Neuronal stem cell (in vitro differentiated cells): ENCODE measurements at regions not wholly inside any gene's neighbourhood (a gene's known extent, or its start where the extent isn't known, plus 50 kb on each side); places are given as distances from the start of the nearest gene placed in this dataset.
"Not testable (repeated sequence)": the region's sequence is repeated elsewhere in the genome, so short reads cannot be mapped to it uniquely, and the experiment has no call there.

ENCODE experiments used
- DNase-seq: peaks from one replicate; pipeline ENCODE4 v3.0.0-alpha.2; 2013; ENCODE audit warnings: low spot score
- H2AFZ ChIP-seq: one replicate; pipeline ENCODE4 v1.6.1; 2013; ENCODE audit warnings: mild to moderate bottlenecking, low read length, inconsistent platforms
- H2AK5ac ChIP-seq: 2 replicates; pipeline ENCODE4 v1.6.1; 2013; ENCODE audit warnings: low read depth, mild to moderate bottlenecking, inconsistent platforms, low read length, moderate library complexity, mixed read lengths
- H2BK120ac ChIP-seq: 2 replicates; pipeline ENCODE4 v1.6.1; 2013; ENCODE audit warnings: low read depth, mild to moderate bottlenecking, inconsistent platforms, low read length, moderate library complexity, mixed read lengths
- H2BK12ac ChIP-seq: one replicate; pipeline ENCODE4 v1.6.1; 2013; ENCODE audit warnings: low read length, inconsistent platforms
- H2BK15ac ChIP-seq: 2 replicates; pipeline ENCODE4 v1.6.1; 2013; ENCODE audit warnings: mild to moderate bottlenecking, low read length, inconsistent platforms, mixed read lengths
- H2BK5ac ChIP-seq: one replicate; pipeline ENCODE4 v1.6.1; 2013; ENCODE audit warnings: inconsistent platforms, mild to moderate bottlenecking, low read length, moderate library complexity
- H3K14ac ChIP-seq: one replicate; pipeline ENCODE4 v1.6.1; 2013; ENCODE audit warnings: low read length, inconsistent platforms
- H3K18ac ChIP-seq: 2 replicates; pipeline ENCODE4 v1.6.1; 2013; ENCODE audit warnings: low read length, inconsistent platforms
- H3K23ac ChIP-seq: 2 replicates; pipeline ENCODE4 v1.6.1; 2013; ENCODE audit warnings: low read depth, mild to moderate bottlenecking, mixed read lengths, low read length, inconsistent platforms; ENCODE audit not compliant: poor library complexity
- H3K27ac ChIP-seq: replicated peaks from 3 replicates; pipeline ENCODE4 v1.5.1; 2013; ENCODE audit warnings: low read length, inconsistent platforms
- H3K27me3 ChIP-seq, 3 experiments: 2 replicates each; pipeline ENCODE4 v1.6.1; 2013; ENCODE audit warnings: low read length in 3 of 3, mild to moderate bottlenecking in 2 of 3, inconsistent platforms in 1 of 3, low read depth in 1 of 3, mixed read lengths in 1 of 3, moderate library complexity in 1 of 3; ENCODE audit not compliant: control insufficient read depth in 3 of 3, insufficient read depth in 3 of 3
- H3K36me3 ChIP-seq, 2 donors: replicated peaks in 1 of 2; 2 replicates each; pipeline ENCODE4 v1.6.1; 2013; ENCODE audit warnings: low read length in 2 of 2; ENCODE audit not compliant: control insufficient read depth in 2 of 2, insufficient read depth in 2 of 2
- H3K4ac ChIP-seq: 2 replicates; pipeline ENCODE4 v1.6.1; 2013; ENCODE audit warnings: inconsistent platforms, mild to moderate bottlenecking, low read length, moderate library complexity
- H3K4me1 ChIP-seq, 2 donors: 1 replicate in 1 of 2; 2 replicates in 1 of 2; pipeline ENCODE4 v1.6.1; 2013; ENCODE audit warnings: low read length in 2 of 2, low read depth in 1 of 2; ENCODE audit not compliant: control insufficient read depth in 2 of 2, insufficient read depth in 1 of 2
- H3K4me2 ChIP-seq: one replicate; pipeline ENCODE4 v1.6.1; 2013; ENCODE audit warnings: mild to moderate bottlenecking, low read length, inconsistent platforms; ENCODE audit not compliant: insufficient read depth, poor library complexity, severe bottlenecking
- H3K4me3 ChIP-seq, 2 donors: 2 replicates each; pipeline ENCODE4 v1.5.1; 2013; ENCODE audit warnings: low read length in 2 of 2, mild to moderate bottlenecking in 2 of 2, inconsistent platforms in 1 of 2, moderate library complexity in 1 of 2
- H3K79me1 ChIP-seq: one replicate; pipeline ENCODE4 v1.6.1; 2013; ENCODE audit warnings: low read depth, mild to moderate bottlenecking, inconsistent platforms, low read length, moderate library complexity
- H3K9ac ChIP-seq: one replicate; pipeline ENCODE4 v1.6.1; 2013; ENCODE audit warnings: mild to moderate bottlenecking, low read depth, low read length, inconsistent platforms; ENCODE audit not compliant: poor library complexity
- H3K9me3 ChIP-seq, 2 donors: replicated peaks in 1 of 2; 2 replicates each; pipeline versions ENCODE3 to v1.6.1; 2013; ENCODE audit warnings: low read length in 2 of 2, mild to moderate bottlenecking in 2 of 2, inconsistent platforms in 1 of 2, low read depth in 1 of 2, mixed read lengths in 1 of 2, moderate library complexity in 1 of 2; ENCODE audit not compliant: control insufficient read depth in 2 of 2, insufficient read depth in 1 of 2
- H4K8ac ChIP-seq: one replicate; pipeline ENCODE4 v1.6.1; 2013; ENCODE audit warnings: low read depth, mild to moderate bottlenecking, inconsistent platforms, low read length, moderate library complexity
- H4K91ac ChIP-seq: one replicate; pipeline ENCODE4 v1.6.1; 2013; ENCODE audit warnings: low read length, low read depth, mild to moderate bottlenecking, inconsistent platforms; ENCODE audit not compliant: poor library complexity
- WGBS, 2 donors: extraction: QIAGEN DNeasy Blood & Tissue Kit; methylation state at CpG; one replicate each; pipeline ENCODE4 v1.1.7; 2013; ENCODE audit warnings: missing lambda C conversion rate in 2 of 2, mixed read lengths in 1 of 2; ENCODE audit not compliant: insufficient read length in 2 of 2, insufficient replicate concordance in 1 of 2; ENCODE audit errors: extremely low coverage in 2 of 2; 5-methylcytosine and 5-hydroxymethylcytosine counted together

- Histone ChIP-seq H3K4me2 (no peak overlapping the region), H3K27ac (no peak overlapping the region), H2BK15ac (no peak overlapping the region), H3K9ac (no peak overlapping the region), H3K23ac (no peak overlapping the region), H3K4me3 (no peak overlapping the region), H4K91ac (no peak overlapping the region), H3K27me3 (no peaks in the 10 kb centered on the region), H2BK120ac (no peak overlapping the region), H3K79me1 (no peaks in the 10 kb centered on the region), H3K18ac (no peak overlapping the region), H3K4ac (no peak overlapping the region), H3K14ac (no peak overlapping the region), H4K8ac (no peak overlapping the region), H2BK5ac (no peak overlapping the region), H2BK12ac (no peak overlapping the region), H3K36me3 (no peaks in the 10 kb centered on the region), H2AK5ac (no peak overlapping the region), H2AFZ (no peak overlapping the region), H3K4me1 (peaks cover 0 to 2% of the 10 kb centered on the region in 2 donors), H3K9me3 (peaks cover 0 to 1% of the 10 kb centered on the region in 2 donors)
- no peak for DNase-seq
- WGBS, 2 donors, result no CpG with 5 or more reads among the region's 2 CpGs
These were observed 151.5 kb upstream of the PDE1C start for GRCh38 chr7:32221736-32222135.

GRCh38 chr7:32221056-32221455, 150.8 kb upstream of the PDE1C start:
- Histone ChIP-seq H3K9ac (no peak overlapping the region), H3K4ac (no peak overlapping the region), H3K79me1 (no peaks in the 10 kb centered on the region), H3K36me3 (no peaks in the 10 kb centered on the region), H2AK5ac (no peak overlapping the region), H2BK15ac (no peak overlapping the region), H3K27ac (no peak overlapping the region), H3K18ac (no peak overlapping the region), H3K27me3 (no peaks in the 10 kb centered on the region), H3K9me3 (peaks cover 0 to 1% of the 10 kb centered on the region in 2 donors), H2AFZ (no peak overlapping the region), H4K91ac (no peak overlapping the region), H2BK12ac (no peak overlapping the region), H3K4me3 (no peak overlapping the region), H3K23ac (no peak overlapping the region), H3K4me1 (peaks cover 0 to 2% of the 10 kb centered on the region in 2 donors), H2BK120ac (no peak overlapping the region), H3K14ac (no peak overlapping the region), H3K4me2 (no peak overlapping the region), H4K8ac (no peak overlapping the region), H2BK5ac (no peak overlapping the region)
- no CpG with 5 or more reads among the region's 2 CpGs for WGBS, 2 donors
- DNase-seq, result no peak

- no CpG with 5 or more reads among the region's 1 CpG for WGBS, 2 donors
- H2BK15ac ChIP-seq, H3K27ac ChIP-seq: not testable (repeated sequence)
These were observed 149.6 kb upstream of the PDE1C start for GRCh38 chr7:32219831-32220230.

GRCh38 chr7:32219416-32219815, 149.2 kb upstream of the PDE1C start:
- no peak overlapping the region for H2BK5ac ChIP-seq
- no peak overlapping the region for H3K14ac ChIP-seq
- H3K79me1 ChIP-seq, result no peaks in the 10 kb centered on the region
- no peak overlapping the region for H3K4me2 ChIP-seq
- no peak overlapping the region for H2BK15ac ChIP-seq
- H2BK12ac ChIP-seq, result no peak overlapping the region
- no peak overlapping the region for H3K4me3 ChIP-seq
- no peak overlapping the region for H3K27ac ChIP-seq
- no peaks in the 10 kb centered on the region for H3K27me3 ChIP-seq
- no peak overlapping the region for H2AK5ac ChIP-seq
- no peak overlapping the region for H3K9ac ChIP-seq
- no peak for DNase-seq
- H4K91ac ChIP-seq, result no peak overlapping the region
- no peak overlapping the region for H3K4ac ChIP-seq
- peaks cover 0 to 1% of the 10 kb centered on the region in 2 donors for H3K9me3 ChIP-seq
- H3K18ac ChIP-seq, result no peak overlapping the region
- no peak overlapping the region for H4K8ac ChIP-seq
- peaks cover 0 to 2% of the 10 kb centered on the region in 2 donors for H3K4me1 ChIP-seq
- no peaks in the 10 kb centered on the region for H3K36me3 ChIP-seq
- H2BK120ac ChIP-seq, result no peak overlapping the region
- no peak overlapping the region for H3K23ac ChIP-seq
- WGBS, 2 donors, result no CpG with 5 or more reads among the region's 3 CpGs
- H2AFZ ChIP-seq, result no peak overlapping the region

More at GRCh38 chr7:32219831-32220230, 149.6 kb upstream of the PDE1C start:
- H3K18ac ChIP-seq, H4K8ac ChIP-seq, H3K36me3 ChIP-seq, H3K9ac ChIP-seq, H2BK5ac ChIP-seq, H2AK5ac ChIP-seq, H3K4me3 ChIP-seq, H4K91ac ChIP-seq, H3K4ac ChIP-seq, DNase-seq, H3K4me2 ChIP-seq, H3K14ac ChIP-seq, H3K23ac ChIP-seq, H3K4me1 ChIP-seq, H3K79me1 ChIP-seq, H2AFZ ChIP-seq, H2BK12ac ChIP-seq, H3K27me3 ChIP-seq, H2BK120ac ChIP-seq, H3K9me3 ChIP-seq: not testable (repeated sequence)
